ENCODE measurements at regions not wholly inside any gene's neighbourhood (a gene's known extent, or its start where the extent isn't known, plus 50 kb on each side); places are given as distances from the start of the nearest gene placed in this dataset.
A peak's percentile ranks its signal among the peaks of the same experiment; 100 is the strongest.

DNA sequence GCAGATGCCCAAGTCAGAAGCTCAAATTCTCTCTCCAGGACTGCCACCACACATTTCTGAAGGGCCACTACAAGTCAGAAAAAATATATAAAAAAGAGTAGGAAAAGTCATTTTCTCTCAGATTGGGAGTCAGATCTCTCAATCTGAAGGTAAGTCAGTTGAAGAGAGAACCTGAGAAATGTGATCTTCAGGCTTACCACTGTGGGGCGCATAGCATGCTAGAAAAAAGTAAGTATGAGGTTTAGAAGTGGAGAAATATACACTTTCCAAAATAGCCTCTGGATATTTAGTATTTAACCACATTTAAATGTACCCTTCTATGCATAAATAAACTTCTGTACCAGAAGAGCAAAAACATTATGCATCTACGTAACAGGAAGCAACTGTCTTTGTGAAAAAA lies 800.7 kb upstream of the CTNND2 start:
- Histone ChIP-seq H4K20me1 (replicated peaks; ENCODE audit: insufficient read depth) (no peaks in the 10 kb centered on the region), H3K27me3 (ENCODE audit: insufficient read depth) (no peaks in the 10 kb centered on the region), H3K4me2 (no peak overlapping the region), H3K9me2 (ENCODE audit: insufficient read depth) (no peaks in the 10 kb centered on the region), H2AFZ (no peak overlapping the region), H3K4me1 (ENCODE audit: insufficient read depth) (peaks cover 22% of the 10 kb centered on the region), H3K4me3 (no peak overlapping the region), H3K36me3 (ENCODE audit: insufficient read depth) (no peaks in the 10 kb centered on the region), H3K79me2 (replicated peaks; ENCODE audit: insufficient read depth) (no peaks in the 10 kb centered on the region), H3F3A (replicated peaks; ENCODE audit: low read depth) (no peaks in the 10 kb centered on the region), H3K27ac (ENCODE audit: low read depth) (no peak overlapping the region)
- Mint-ChIP-seq H3K9me3 (no peaks in the 10 kb centered on the region; the same call in 2 of the 3 replicates), H3K4me1 (peaks cover 21% of the 10 kb centered on the region), H3K27me3 (ENCODE audit: insufficient read depth, low read depth, poor library complexity) (no peaks in the 10 kb centered on the region), H3K4me3 (no peak overlapping the region), H3K36me3 (ENCODE audit: low read depth) (no peaks in the 10 kb centered on the region), H3K27ac (no peak overlapping the region)
- TF ChIP-seq JUNB (IDR thresholded peaks at IDR 0.05; ENCODE audit: unreplicated experiment), result no peak
- TF ChIP-seq ZNF331 (CRISPR knock-in tag; IDR thresholded peaks at IDR 0.05; ENCODE audit: low read depth), result no peak
- TF ChIP-seq, protein P1, sequence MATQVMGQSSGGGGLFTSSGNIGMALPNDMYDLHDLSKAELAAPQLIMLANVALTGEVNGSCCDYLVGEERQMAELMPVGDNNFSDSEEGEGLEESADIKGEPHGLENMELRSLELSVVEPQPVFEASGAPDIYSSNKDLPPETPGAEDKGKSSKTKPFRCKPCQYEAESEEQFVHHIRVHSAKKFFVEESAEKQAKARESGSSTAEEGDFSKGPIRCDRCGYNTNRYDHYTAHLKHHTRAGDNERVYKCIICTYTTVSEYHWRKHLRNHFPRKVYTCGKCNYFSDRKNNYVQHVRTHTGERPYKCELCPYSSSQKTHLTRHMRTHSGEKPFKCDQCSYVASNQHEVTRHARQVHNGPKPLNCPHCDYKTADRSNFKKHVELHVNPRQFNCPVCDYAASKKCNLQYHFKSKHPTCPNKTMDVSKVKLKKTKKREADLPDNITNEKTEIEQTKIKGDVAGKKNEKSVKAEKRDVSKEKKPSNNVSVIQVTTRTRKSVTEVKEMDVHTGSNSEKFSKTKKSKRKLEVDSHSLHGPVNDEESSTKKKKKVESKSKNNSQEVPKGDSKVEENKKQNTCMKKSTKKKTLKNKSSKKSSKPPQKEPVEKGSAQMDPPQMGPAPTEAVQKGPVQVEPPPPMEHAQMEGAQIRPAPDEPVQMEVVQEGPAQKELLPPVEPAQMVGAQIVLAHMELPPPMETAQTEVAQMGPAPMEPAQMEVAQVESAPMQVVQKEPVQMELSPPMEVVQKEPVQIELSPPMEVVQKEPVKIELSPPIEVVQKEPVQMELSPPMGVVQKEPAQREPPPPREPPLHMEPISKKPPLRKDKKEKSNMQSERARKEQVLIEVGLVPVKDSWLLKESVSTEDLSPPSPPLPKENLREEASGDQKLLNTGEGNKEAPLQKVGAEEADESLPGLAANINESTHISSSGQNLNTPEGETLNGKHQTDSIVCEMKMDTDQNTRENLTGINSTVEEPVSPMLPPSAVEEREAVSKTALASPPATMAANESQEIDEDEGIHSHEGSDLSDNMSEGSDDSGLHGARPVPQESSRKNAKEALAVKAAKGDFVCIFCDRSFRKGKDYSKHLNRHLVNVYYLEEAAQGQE (IDR thresholded peaks at IDR 0.05; ENCODE audit: unreplicated experiment), result no peak
- TF ChIP-seq, protein P2, sequence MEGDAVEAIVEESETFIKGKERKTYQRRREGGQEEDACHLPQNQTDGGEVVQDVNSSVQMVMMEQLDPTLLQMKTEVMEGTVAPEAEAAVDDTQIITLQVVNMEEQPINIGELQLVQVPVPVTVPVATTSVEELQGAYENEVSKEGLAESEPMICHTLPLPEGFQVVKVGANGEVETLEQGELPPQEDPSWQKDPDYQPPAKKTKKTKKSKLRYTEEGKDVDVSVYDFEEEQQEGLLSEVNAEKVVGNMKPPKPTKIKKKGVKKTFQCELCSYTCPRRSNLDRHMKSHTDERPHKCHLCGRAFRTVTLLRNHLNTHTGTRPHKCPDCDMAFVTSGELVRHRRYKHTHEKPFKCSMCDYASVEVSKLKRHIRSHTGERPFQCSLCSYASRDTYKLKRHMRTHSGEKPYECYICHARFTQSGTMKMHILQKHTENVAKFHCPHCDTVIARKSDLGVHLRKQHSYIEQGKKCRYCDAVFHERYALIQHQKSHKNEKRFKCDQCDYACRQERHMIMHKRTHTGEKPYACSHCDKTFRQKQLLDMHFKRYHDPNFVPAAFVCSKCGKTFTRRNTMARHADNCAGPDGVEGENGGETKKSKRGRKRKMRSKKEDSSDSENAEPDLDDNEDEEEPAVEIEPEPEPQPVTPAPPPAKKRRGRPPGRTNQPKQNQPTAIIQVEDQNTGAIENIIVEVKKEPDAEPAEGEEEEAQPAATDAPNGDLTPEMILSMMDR (conservative IDR thresholded peaks at IDR 0.05; ENCODE audit: low read depth in 2 of 2), result peak; percentile 55 to 63
- TF ChIP-seq STAT1 (IDR thresholded peaks at IDR 0.05; ENCODE audit: unreplicated experiment), result no peak
- TF ChIP-seq CREB1 (CRISPR knock-in tag; IDR thresholded peaks at IDR 0.05; ENCODE audit: low read depth), result no peak
- DNase-seq (ENCODE audit: low spot score) (peak; percentile 30), ATAC-seq (peak; percentile 61)

DNA sequence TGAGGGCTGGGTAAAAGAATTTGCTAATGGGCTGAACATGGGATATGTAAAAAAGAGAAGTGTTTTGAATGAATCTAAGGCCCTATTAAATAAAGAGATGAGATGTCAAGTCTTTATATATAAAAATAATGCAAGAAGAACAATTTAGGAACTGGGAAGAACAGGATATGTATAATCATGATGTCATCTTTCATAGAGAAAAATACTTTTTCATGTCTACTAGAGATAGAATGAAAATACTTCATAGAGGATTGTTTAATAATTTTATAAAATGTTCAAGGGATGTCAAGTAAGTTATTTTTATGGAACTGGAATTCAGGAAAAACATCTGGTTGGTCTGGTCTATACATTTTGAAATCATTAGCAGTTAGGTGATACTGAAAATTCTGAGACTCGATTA lies 799.0 kb upstream of the CTNND2 start:
- Histone ChIP-seq H3K27ac (ENCODE audit: low read depth) (no peak overlapping the region), H4K20me1 (replicated peaks; ENCODE audit: insufficient read depth) (no peaks in the 10 kb centered on the region), H3K4me2 (no peak overlapping the region), H3K4me3 (no peak overlapping the region), H3F3A (replicated peaks; ENCODE audit: low read depth) (no peaks in the 10 kb centered on the region), H2AFZ (no peak overlapping the region), H3K9me2 (ENCODE audit: insufficient read depth) (no peaks in the 10 kb centered on the region), H3K4me1 (ENCODE audit: insufficient read depth) (peaks cover 22% of the 10 kb centered on the region), H3K79me2 (replicated peaks; ENCODE audit: insufficient read depth) (no peaks in the 10 kb centered on the region), H3K36me3 (ENCODE audit: insufficient read depth) (no peaks in the 10 kb centered on the region), H3K27me3 (ENCODE audit: insufficient read depth) (no peaks in the 10 kb centered on the region)
- no peak for DNase-seq (ENCODE audit: low spot score)
- Mint-ChIP-seq H3K27me3 (ENCODE audit: insufficient read depth, low read depth, poor library complexity) (peaks cover 4% of the 10 kb centered on the region), H3K4me3 (no peak overlapping the region), H3K4me1 (peaks cover 19% of the 10 kb centered on the region), H3K27ac (no peak overlapping the region), H3K36me3 (ENCODE audit: low read depth) (no peaks in the 10 kb centered on the region), H3K9me3 (no peaks in the 10 kb centered on the region; the same call in 2 of the 3 replicates)
- no peak for ATAC-seq
- TF ChIP-seq, protein P2 (conservative IDR thresholded peaks at IDR 0.05; ENCODE audit: low read depth in 2 of 2), result no peak
- TF ChIP-seq, protein P3, sequence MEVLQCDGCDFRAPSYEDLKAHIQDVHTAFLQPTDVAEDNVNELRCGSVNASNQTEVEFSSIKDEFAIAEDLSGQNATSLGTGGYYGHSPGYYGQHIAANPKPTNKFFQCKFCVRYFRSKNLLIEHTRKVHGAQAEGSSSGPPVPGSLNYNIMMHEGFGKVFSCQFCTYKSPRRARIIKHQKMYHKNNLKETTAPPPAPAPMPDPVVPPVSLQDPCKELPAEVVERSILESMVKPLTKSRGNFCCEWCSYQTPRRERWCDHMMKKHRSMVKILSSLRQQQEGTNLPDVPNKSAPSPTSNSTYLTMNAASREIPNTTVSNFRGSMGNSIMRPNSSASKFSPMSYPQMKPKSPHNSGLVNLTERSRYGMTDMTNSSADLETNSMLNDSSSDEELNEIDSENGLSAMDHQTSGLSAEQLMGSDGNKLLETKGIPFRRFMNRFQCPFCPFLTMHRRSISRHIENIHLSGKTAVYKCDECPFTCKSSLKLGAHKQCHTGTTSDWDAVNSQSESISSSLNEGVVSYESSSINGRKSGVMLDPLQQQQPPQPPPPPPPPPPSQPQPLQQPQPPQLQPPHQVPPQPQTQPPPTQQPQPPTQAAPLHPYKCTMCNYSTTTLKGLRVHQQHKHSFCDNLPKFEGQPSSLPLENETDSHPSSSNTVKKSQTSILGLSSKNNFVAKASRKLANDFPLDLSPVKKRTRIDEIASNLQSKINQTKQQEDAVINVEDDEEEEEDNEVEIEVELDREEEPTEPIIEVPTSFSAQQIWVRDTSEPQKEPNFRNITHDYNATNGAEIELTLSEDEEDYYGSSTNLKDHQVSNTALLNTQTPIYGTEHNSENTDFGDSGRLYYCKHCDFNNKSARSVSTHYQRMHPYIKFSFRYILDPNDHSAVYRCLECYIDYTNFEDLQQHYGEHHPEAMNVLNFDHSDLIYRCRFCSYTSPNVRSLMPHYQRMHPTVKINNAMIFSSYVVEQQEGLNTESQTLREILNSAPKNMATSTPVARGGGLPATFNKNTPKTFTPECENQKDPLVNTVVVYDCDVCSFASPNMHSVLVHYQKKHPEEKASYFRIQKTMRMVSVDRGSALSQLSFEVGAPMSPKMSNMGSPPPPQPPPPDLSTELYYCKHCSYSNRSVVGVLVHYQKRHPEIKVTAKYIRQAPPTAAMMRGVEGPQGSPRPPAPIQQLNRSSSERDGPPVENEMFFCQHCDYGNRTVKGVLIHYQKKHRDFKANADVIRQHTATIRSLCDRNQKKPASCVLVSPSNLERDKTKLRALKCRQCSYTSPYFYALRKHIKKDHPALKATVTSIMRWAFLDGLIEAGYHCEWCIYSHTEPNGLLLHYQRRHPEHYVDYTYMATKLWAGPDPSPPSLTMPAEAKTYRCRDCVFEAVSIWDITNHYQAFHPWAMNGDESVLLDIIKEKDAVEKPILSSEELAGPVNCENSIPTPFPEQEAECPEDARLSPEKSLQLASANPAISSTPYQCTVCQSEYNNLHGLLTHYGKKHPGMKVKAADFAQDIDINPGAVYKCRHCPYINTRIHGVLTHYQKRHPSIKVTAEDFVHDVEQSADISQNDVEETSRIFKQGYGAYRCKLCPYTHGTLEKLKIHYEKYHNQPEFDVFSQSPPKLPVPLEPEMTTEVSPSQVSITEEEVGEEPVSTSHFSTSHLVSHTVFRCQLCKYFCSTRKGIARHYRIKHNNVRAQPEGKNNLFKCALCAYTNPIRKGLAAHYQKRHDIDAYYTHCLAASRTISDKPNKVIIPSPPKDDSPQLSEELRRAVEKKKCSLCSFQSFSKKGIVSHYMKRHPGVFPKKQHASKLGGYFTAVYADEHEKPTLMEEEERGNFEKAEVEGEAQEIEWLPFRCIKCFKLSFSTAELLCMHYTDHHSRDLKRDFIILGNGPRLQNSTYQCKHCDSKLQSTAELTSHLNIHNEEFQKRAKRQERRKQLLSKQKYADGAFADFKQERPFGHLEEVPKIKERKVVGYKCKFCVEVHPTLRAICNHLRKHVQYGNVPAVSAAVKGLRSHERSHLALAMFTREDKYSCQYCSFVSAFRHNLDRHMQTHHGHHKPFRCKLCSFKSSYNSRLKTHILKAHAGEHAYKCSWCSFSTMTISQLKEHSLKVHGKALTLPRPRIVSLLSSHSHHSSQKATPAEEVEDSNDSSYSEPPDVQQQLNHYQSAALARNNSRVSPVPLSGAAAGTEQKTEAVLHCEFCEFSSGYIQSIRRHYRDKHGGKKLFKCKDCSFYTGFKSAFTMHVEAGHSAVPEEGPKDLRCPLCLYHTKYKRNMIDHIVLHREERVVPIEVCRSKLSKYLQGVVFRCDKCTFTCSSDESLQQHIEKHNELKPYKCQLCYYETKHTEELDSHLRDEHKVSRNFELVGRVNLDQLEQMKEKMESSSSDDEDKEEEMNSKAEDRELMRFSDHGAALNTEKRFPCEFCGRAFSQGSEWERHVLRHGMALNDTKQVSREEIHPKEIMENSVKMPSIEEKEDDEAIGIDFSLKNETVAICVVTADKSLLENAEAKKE (CRISPR knock-in tag; IDR thresholded peaks at IDR 0.05), result no peak
- TF ChIP-seq EZH2 (IDR thresholded peaks at IDR 0.05; ENCODE audit: low read depth, unreplicated experiment), result no peak

Data from GM23338 (cell line).